ENCODE measurements at regions not wholly inside any gene's neighbourhood (a gene's known extent, or its start where the extent isn't known, plus 50 kb on each side); places are given as distances from the start of the nearest gene placed in this dataset.

- ATAC-seq (peak; percentile 95), DNase-seq (peak; percentile 61 to 88 (median 85))
- H3K4me3 ChIP-seq = no peak overlapping the region
- H3K36me3 ChIP-seq (ENCODE audit: low read depth) = no peaks in the 10 kb centered on the region
- H3K4me1 ChIP-seq (ENCODE audit: low read depth) = no peaks in the 10 kb centered on the region
- no peaks in the 10 kb centered on the region for H3K9me3 ChIP-seq
- peak; percentile 90 for TF ChIP-seq CTCF (IDR thresholded peaks at IDR 0.05)
- intact Hi-C loops (cut with DNase I, micrococcal nuclease) = no loop called here
Observed at GRCh38 chr17:73998653-73999645, 204.5 kb upstream of the RPL38 start.

GRCh38 chr17:74001145-74001544 is 202.3 kb upstream of the RPL38 start:
- Histone ChIP-seq H3K4me3 (no peak overlapping the region), H3K36me3 (ENCODE audit: low read depth) (no peaks in the 10 kb centered on the region), H3K4me1 (ENCODE audit: low read depth) (no peaks in the 10 kb centered on the region), H3K9me3 (no peaks in the 10 kb centered on the region)
- intact Hi-C loops (cut with DNase I, micrococcal nuclease) = no loop called here
- DNase-seq (no peak), ATAC-seq (no peak)
- TF ChIP-seq CTCF (IDR thresholded peaks at IDR 0.05) = no peak

GRCh38 chr17:74002241-74002640 is 201.2 kb upstream of the RPL38 start:
- Histone ChIP-seq H3K4me1 (ENCODE audit: low read depth) (no peaks in the 10 kb centered on the region), H3K4me3 (no peak overlapping the region), H3K9me3 (no peaks in the 10 kb centered on the region), H3K36me3 (ENCODE audit: low read depth) (no peaks in the 10 kb centered on the region)
- DNase-seq (no peak), ATAC-seq (no peak)
- intact Hi-C loops (cut with DNase I, micrococcal nuclease) = no loop called here
- no peak for TF ChIP-seq CTCF (IDR thresholded peaks at IDR 0.05)

- Histone ChIP-seq H3K36me3 (ENCODE audit: low read depth) (no peaks in the 10 kb centered on the region), H3K4me1 (ENCODE audit: low read depth) (no peaks in the 10 kb centered on the region), H3K9me3 (no peaks in the 10 kb centered on the region), H3K4me3 (no peak overlapping the region)
- intact Hi-C loops (cut with DNase I, micrococcal nuclease) = no loop called here
- no peak for ATAC-seq
- no peak for TF ChIP-seq CTCF (IDR thresholded peaks at IDR 0.05)
- no peak for DNase-seq
Observed at GRCh38 chr17:74004056-74004455, 199.4 kb upstream of the RPL38 start.

GRCh38 chr17:74005790-74006189 is 197.7 kb upstream of the RPL38 start:
- no peaks in the 10 kb centered on the region for H3K9me3 ChIP-seq
- H3K4me3 ChIP-seq = no peak overlapping the region
- intact Hi-C loops (cut with DNase I, micrococcal nuclease) = no loop called here
- DNase-seq (no peak), ATAC-seq (no peak)
- H3K36me3 ChIP-seq (ENCODE audit: low read depth) = no peaks in the 10 kb centered on the region
- H3K4me1 ChIP-seq (ENCODE audit: low read depth) = no peaks in the 10 kb centered on the region
- no peak for TF ChIP-seq CTCF (IDR thresholded peaks at IDR 0.05)
